ENCODE measurements at regions not wholly inside any gene's neighbourhood (a gene's known extent, or its start where the extent isn't known, plus 50 kb on each side); places are given as distances from the start of the nearest gene placed in this dataset.
A peak's percentile ranks its signal among the peaks of the same experiment; 100 is the strongest.

DNA sequence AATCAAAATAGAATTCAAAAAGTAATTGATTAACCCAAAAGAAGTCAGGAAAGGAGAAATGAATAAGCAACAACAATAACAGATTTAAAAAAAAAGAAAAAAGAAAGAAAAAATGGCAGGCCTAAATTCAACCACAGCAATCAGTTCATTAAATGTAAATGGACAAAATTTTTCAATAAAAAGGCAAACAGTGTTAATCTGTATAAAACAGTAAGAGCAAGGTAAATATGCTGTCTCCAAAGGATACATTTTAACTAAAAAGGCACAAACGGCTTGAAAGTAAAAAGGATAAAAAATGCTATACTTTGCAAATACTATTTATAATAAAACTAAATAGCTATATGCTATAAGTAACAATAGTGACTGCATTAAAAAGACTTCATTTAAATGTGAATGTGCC is 582.0 kb downstream of the SPRY1 start:
- no peak for DNase-seq (ENCODE audit: low read depth, low spot score)

DNA sequence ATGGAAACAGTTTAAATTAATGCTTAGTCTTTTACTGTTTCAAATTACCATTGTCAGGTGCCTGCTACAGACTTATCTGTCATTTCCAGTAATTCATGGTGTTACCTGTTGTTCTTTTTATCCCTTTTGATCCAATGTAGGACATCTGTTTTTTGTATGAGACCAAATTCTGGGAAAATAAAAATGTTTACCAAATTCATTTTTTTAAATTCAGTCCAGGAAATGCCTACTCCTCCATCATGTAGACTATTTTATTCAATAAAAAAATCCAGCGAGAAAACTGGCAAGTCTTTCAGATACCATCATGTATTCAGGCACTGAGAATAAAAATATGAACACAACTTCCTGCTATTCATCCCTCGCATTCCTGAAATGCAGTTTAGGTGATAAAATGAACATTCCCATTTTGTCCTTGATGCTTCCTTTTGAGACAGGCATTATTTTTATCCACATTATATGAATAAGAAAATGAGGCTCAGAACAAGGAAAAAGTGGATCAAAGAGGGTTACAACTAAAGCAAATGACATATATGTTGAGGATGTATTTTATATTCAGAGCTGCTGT is 584.2 kb downstream of the SPRY1 start:
- DNase-seq (ENCODE audit: low read depth, low spot score): no peak

DNA sequence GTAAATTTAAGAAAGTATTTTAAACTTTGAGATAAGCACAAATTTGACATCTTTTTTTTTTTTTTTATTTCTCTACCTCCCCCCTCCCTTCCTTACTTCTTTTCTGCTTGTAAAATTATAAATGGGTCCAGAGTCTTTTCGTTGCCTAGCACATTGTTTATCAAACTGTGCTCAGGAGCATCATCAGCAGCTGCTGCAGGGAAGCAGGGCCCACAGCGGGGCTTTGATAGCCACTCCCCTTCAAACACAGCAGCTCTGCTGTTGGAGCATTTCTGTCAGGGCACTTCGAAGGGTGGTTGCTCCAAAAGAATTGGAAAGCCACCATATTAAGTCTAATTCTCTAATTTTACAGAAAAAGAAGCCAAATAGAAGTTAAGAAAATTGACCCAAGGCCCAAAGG is 588.3 kb downstream of the SPRY1 start:
- DNase-seq (ENCODE audit: low read depth, low spot score): no peak

DNA sequence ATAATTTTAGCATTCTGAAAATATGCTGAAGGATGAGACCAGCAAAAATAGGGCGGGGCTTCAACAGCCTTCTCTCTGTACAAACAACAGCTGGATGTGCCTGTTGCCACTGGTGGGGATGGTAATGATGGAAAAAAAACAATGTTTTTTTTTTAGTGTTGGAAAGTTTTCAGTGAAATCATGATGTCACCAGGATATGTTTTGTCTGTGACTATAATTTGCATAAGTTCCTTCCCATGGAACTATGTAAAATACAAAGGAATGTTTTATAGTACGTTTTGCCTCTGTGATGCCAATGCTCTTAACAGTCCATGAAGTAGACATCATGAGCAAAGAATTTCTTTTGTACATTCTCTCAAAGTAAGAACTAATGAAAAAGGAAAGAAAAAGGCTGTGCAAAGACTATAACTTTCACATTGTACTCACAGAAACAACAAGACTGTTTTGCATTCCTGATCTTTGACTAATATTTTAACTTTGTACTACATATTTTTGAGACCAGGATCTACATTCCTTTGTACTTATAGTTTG is 589.7 kb downstream of the SPRY1 start:
- DNase-seq (ENCODE audit: low read depth, low spot score): peak; percentile 90

DNA sequence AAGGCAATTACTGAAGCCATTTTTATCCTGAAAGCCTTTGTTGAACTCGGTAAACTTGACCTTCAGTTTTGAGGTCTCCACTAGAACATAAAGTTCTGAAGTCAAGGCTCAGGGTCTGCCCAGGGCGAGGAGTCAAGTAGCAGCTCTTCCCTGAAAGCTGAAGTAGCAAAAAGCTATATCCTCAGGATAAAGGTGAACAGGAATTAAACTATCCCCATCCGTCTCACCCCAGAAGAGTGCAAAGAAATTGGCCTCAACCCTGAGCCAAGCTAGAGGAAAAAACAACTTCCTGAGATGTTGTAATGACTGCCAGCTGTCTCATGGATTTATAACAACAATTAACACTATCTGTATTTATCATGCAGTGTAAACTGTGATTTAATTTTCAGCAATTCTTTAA is 590.8 kb downstream of the SPRY1 start:
- no peak for DNase-seq (ENCODE audit: low read depth, low spot score)

DNA sequence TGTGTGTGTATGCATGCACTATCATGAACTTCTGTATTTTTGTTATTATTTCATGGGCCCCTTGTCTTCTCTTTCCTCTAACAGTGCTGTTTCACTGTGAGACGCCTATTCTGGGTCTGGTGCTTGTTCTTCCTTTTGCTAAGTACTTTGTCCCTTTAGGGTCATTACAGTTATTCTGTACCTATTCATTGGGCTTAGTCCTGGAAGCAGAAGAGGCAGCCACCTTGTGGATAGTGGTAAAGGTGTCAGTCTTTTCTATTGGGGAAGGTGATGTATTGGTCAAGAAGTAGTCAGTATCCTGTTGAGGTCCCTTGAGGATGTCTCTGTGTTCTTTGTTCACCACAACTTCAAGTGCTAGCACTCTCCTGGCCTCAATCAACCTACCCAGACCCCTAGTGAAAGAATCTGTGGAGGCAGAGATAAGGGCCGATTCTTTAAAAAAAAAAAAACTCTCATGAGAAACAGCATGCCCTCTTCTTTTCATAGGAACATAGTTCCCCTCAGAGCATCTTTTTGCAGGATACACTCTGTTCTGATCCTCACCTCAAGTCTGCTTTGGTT is 593.8 kb downstream of the SPRY1 start:
- DNase-seq (ENCODE audit: low read depth, low spot score): no peak

DNA sequence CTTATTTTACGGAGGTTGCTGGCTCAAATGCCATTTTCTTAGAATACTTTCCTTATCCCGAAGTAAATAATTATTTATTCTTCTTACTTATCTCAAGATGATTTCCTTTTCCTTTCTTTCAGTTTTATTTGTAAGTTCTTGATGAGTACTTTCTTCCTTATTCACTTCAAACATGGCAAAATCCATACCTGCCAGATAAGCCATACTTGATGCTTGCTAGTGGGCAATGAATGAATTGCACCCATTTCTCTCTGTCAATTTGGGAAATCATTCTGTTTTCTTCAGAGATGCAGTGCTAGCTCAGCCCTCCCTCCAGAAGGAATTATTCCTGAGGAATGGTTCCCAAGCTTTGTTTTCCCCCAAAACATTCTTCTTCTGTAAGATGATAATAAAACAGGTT is 598.3 kb downstream of the SPRY1 start:
- no peak for DNase-seq (ENCODE audit: low read depth, low spot score)

DNA sequence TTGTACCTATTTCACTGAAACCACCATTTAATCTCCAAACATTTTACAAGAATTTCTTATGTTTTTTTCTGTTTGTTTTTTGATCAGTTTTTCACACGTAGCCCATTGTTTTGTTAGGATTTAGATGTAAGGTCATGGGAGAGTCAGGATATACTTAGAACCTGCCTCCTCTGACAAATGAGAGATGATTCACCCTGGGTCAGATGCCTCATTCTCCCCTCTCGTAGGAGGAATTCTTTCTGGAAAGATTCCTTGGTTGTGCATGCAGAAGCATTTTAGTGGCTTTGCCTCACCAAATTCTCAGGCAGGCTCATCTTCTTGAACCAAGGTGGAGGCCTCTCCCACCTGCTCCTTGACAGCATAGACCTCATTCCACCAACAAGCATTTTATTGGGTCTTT is 599.3 kb downstream of the SPRY1 start:
- DNase-seq (ENCODE audit: low read depth, low spot score): peak; percentile 73

DNA sequence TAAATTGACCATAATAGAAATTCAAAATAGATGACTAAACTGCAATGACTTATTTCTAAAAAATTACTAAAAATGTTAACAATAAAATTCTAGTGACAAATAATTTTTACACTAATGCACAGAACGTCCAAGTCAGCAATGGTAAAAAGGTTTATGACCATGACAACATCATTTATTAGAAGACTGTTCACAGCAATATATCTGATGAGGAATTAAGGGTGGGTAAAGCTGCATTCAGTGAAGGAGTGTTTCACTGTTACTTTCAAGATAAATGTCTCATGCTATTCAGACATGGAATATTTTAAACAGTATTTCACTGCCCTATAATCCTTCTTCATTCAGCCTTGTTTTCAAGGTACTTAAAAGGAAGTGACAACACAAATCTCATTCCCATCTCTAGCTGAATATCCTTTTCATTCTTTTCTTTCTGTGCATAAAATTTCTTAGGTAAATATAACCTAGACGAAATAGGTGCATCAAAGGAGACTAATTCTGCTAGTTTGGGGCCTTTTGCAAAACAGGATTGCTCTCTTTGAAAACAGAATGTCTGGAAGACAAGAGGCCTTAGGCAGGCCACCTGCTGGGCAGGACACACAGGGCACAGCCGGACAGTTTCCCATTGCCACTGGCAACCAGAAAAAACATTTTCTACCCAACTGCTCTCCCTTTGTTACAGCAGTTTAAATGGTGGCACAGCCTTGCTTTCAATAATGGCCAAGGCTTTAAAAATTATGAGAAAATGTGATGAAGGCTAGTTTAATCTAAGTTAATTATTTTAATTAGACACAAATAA is 600.3 kb downstream of the SPRY1 start:
- DNase-seq (ENCODE audit: low read depth, low spot score): no peak

DNA sequence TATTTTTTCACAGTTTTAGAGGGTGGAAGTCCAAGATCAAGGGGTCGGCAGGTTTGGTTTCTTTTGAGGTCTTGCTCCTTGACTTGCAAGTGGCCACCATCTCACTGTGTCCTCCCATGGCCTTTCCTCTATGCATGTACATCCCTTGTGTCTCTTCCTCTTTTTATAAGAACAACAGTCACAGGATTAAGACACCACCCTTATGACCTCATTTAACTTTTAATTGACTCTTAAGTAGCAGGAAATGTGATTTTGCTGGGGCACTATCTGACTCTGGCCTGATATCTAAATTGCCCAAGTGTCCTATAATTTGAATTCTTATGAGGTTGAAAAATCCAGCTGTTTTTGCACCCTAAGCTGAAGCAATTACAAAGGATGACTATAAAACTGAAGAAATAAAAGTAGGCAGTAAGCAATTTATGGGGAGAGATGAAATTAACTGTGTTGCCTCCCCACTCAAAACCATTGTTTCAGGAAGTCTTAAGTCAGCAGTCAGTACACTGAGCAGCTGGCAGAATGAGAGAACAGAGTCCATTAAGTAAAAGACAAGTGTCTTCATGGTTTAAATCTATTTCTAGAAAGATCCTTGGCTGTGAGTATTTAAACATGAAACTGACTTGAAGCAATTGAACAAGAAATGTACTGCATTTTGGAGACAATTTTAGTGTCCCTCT is 601.3 kb downstream of the SPRY1 start:
- no peak for DNase-seq (ENCODE audit: low read depth, low spot score)

DNA sequence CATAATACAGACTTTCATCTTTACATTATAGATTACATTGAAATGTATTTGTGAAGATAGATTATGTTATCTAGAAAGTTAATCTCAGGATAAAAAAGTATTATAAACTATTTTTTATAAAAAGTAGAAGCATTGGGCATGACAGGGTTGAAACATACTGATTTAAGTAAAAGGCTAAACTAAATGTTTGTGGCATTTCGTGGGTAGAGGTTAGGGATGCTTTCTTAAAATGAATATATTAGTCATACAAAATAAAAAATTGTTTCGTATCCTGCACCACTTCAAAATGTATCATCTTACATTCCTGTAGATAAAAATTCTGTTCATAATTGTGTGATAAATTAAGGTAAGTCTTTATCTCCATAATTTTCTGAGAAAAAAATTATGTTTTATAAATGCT is 603.6 kb downstream of the SPRY1 start:
- DNase-seq (ENCODE audit: low read depth, low spot score): no peak

DNA sequence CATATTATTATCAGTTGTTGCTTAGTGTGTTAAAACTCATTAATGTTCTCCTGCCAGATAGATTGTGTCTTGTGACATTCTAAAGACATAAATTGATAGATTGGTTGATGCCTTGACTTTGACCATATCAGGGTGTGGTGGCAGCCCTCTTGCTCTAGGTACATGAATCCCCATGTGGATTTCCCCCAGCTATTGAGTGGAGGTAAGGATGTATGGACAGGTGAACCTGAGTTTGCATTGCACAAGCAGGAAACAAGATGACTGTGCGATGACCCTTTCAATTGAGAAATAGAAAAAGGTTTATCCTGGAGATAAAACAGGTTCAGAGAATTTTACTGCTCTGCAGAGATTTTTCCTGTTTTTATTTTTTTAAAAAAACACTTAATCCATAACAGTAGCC is 619.2 kb downstream of the SPRY1 start:
- no peak for DNase-seq (ENCODE audit: low read depth, low spot score)

DNA sequence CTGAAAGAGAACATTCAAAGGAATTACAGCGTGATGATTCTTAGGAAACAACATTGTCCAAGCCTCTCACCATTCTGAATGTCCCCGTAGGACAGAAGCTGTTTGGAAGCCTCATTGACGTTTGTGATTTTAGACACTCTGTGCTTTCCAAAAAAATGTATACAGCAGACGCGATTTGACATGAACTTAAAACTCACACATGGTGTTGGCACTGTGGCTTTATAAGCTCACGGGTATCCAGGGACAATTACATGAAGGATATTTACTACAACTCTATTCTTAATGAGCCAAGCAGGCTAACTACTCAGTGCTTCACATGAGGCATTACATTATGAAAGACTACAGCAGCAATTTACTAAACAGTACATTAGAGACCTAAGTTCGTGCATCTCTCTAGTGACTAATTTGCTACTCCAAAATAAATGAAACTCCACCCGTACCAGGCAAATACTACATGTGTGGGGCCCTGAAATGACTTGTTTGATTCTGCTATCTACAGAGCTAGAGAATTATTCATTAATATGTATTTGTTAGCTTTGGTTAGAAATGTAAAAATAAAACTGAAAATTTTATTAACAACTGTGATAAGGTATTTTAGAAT is 620.7 kb downstream of the SPRY1 start:
- no peak for DNase-seq (ENCODE audit: low read depth, low spot score)

DNA sequence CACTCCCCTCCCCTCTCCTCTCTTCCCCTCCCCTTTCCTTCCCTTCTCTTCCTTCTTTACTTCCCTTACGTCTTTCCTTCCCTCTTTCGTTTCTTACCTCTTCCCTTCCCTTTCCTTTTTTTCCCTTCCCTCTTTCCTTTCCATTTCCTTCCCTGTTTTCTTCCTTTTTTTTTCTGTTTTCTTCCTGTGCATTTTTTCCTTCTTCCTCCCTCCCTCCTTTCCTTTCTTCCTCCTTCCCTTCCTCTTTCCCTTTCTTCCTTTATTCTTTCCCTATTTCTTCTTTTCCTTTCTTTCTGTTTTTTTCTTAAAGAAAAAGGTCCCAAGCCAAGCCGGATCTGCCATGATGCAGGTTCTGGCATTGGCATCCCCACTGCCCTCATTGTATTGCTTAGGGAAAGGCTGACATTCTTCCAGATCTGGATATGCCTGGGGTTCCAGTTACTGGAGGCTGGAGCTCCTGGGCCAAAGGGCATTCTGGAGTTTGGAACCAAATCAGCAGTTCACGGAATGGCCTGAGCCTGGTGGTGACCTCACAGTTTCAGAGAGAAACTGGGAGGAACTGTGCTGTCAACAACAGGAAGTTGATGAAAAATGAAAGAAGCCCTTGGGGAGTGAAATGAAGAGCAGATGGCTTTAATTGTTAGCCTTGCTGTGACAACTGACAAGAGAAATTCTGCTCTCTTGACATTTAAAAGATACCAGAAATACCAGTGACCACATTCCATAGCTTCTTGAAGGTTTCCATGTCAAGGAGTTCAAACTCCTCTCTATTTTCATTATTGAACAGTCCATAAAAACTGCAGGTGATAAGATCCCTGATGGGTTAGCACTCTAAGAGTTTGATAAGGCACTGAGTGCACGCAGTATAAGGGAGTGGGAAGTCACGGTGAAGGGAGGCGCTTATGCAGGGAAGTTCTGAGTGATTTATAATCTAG is 622.1 kb downstream of the SPRY1 start:
- DNase-seq (ENCODE audit: low read depth, low spot score): peak; percentile 11

DNA sequence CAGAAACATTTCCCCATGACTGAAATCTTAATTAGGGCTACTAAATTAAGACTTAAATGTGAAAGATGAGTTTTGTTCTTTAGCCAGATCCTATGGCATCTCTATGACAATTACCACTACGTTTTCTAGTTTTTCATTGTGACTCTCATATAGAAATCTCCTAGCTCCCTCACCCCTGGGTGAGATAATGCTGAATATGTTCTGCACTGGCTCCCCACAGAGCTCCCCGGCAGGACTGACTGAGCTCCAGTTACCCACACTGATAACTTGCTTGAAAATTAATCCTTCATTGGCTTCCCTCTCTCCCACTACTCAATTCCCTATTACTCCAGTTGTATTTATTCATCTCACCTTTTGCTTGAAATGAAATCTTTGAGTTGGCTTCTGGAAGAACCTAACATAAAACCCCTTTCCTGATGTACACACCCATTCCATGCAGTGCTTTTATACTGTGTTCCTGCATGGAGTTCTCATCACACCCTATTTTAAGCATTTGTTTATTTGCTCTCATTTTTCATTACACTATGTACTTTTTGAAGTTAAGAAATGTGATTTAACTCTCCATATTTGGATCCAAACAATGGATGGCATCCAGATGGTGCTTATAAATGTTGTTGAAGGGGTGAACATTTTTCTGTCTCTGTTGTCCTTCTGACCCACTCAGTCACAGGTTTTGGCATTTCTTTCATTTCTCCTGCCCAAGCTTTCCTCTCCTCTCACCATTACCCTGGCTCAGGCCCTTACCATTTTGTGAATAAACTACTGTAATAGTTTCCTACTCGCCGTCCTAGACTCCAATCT is 623.4 kb downstream of the SPRY1 start:
- DNase-seq (ENCODE audit: low read depth, low spot score): no peak

DNA sequence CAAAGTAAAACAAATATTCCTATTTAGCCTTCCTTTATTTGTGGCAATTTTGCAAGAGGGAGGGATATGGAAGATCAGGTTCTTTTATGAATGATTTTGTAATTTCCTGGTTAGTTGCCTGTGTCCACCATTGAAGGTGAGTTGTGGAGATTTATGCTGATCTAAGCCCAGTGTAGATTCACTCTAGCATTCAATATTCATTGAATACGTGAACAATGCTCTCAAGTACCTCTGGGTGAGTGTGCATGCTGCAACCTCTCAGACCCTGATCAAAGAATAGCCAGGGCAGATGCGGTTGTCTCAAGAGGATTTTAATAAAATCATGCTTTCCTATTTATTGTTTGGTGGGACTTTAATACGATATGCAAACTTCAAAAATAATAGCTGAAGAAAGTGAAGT is 628.4 kb downstream of the SPRY1 start:
- no peak for DNase-seq (ENCODE audit: low read depth, low spot score)

DNA sequence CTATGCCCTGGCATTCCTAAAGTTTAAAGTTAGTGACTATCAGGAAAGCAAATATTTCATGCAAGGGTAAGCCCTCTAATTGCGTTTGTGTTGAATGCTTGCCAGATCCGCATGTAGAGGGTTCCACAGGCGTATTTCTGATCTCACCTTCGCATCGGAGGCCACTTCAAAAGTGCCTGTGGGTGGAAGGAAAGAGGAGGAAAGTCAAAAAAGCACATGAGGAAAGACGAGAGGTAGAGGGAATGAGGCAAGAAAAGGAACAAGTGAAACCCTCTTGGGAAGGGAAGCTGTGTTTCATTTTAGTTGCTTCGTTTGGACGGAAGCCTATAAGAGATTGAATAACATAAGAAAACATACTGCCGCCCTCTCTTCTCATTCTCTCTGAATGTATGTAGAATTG is 628.8 kb downstream of the SPRY1 start:
- peak; percentile 58 for DNase-seq (ENCODE audit: low read depth, low spot score)

DNA sequence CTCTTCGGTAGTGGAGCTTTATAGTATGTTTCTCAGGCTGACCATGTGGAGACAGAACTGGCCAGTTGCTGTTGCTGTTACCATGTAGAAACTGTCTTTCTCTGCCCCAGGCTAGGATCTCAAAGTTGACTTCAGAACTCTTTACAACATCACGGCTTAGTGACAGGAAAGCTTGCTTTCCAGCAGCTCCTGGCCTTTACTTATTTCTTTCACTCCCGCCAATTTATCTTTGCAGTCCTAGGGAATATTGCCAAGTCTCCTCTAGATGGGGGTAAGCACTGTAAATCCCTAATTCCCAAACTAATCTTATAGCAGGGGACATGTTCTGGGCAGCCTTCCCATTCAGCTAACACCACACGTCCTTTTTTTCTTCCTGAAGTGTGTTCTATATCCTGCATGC is 631.6 kb downstream of the SPRY1 start:
- DNase-seq (ENCODE audit: low read depth, low spot score): peak; percentile 25

DNA sequence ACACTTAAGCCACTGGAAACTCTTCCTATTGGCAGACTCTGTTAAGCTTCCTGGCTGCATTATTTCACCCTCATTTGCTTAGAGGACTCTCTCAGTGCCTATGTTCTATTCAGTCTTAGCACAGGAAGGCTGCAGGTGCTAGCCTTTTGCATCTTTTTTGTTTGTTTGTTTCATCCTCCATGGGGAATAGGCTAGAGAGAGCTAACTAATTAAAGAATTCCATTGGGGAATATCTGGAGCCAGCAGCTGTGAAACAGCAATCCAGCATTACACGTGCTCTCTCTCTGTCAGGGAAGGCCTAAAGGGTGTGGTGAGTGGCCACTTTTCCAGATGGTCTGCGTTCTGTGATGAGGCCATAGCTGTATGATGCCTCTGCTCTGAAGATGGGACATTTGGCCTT is 633.6 kb downstream of the SPRY1 start:
- no peak for DNase-seq (ENCODE audit: low read depth, low spot score)

DNA sequence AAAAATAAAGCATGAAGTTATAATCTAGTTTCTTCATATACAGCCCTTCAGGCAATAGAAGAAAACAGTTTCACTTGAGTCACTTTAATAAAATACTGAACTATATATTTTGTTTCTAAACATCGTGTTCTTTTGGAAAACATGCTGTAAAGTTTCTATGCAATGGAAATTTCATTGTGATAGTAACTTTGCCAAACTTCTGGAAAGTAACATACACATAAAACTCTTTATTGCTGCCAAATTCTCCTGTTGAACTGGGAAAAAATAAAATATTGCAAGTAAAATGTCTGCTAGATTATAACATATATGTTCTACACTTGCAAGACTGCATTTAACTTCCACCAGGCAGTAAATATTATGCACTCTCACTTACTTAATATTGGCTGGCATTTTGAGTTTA is 635.4 kb downstream of the SPRY1 start:
- DNase-seq (ENCODE audit: low read depth, low spot score): no peak
